Esophagus muscularis mucosa (tissue), 3 donors: ENCODE measurements at regions not wholly inside any gene's neighbourhood (a gene's known extent, or its start where the extent isn't known, plus 50 kb on each side); places are given as distances from the start of the nearest gene placed in this dataset.

Experiments used
- POLR2AphosphoS5 ChIP-seq, 2 donors: sonication (generic); formaldehyde crosslinking; IDR thresholded peaks; one replicate each; pipeline ENCODE4 v1.6.1; 2017; ENCODE audit warnings: antibody characterized with exemption in 2 of 2
- TF ChIP-seq, protein P1 (sequence below), 3 experiments: fragments of 200-600 bp in 2 of 3; fragments of 450-650 bp in 1 of 3; sonication (generic) in 2 of 3; IDR thresholded peaks; one replicate each; pipeline ENCODE4 v1.5.1; 2017 to 2019; ENCODE audit warnings: antibody characterized with exemption in 3 of 3, mild to moderate bottlenecking in 2 of 3, moderate library complexity in 1 of 3

DNA sequence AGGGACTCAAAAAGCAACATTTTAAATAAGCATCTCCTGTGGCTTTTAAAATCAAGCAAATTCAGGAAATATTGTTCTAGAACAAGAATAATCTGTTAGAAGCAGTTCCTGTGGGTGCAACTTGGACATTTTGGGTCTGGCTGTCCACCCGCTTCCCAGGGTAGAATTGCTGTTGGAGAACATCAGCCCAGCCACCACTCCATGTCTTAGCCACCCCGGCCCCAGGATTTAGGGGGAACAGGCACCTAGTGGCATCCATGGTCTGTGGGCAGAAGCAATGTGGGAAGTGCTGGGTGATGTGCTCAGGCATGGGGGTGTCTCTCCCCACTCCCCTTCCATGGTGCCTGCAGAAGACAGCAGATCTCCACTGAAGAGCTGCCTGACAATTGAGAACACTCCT, 162.6 kb downstream of the KLF13 start:
- TF ChIP-seq, protein P1, sequence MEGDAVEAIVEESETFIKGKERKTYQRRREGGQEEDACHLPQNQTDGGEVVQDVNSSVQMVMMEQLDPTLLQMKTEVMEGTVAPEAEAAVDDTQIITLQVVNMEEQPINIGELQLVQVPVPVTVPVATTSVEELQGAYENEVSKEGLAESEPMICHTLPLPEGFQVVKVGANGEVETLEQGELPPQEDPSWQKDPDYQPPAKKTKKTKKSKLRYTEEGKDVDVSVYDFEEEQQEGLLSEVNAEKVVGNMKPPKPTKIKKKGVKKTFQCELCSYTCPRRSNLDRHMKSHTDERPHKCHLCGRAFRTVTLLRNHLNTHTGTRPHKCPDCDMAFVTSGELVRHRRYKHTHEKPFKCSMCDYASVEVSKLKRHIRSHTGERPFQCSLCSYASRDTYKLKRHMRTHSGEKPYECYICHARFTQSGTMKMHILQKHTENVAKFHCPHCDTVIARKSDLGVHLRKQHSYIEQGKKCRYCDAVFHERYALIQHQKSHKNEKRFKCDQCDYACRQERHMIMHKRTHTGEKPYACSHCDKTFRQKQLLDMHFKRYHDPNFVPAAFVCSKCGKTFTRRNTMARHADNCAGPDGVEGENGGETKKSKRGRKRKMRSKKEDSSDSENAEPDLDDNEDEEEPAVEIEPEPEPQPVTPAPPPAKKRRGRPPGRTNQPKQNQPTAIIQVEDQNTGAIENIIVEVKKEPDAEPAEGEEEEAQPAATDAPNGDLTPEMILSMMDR (IDR thresholded peaks at IDR 0.05) = no peak
- TF ChIP-seq POLR2AphosphoS5 (IDR thresholded peaks at IDR 0.05) = no peak
